ENCODE measurements at regions not wholly inside any gene's neighbourhood (a gene's known extent, or its start where the extent isn't known, plus 50 kb on each side); places are given as distances from the start of the nearest gene placed in this dataset.

- H3K9me3 ChIP-seq: no peaks in the 10 kb centered on the region
- intact Hi-C loops (cut with DNase I): no loop called here
- no peak overlapping the region for H3K4me3 ChIP-seq
- no peaks in the 10 kb centered on the region for H3K27me3 ChIP-seq
- H3K27ac ChIP-seq: no peak overlapping the region
- H3K4me1 ChIP-seq: no peaks in the 10 kb centered on the region
- no peak for TF ChIP-seq POLR2A (IDR thresholded peaks at IDR 0.05)
- TF ChIP-seq CTCF (IDR thresholded peaks at IDR 0.05): no peak
- no peaks in the 10 kb centered on the region for H3K36me3 ChIP-seq
- 78% methylated on average over 1 of the region's 1 CpG; no CpG with 5 or more reads in 1 of the 2 donors for WGBS, 2 donors
- no peak for DNase-seq
These were observed 649.7 kb upstream of the ANKRD30A start for GRCh38 chr10:36475746-36476145.

GRCh38 chr10:36474456-36474855 is 650.9 kb upstream of the ANKRD30A start:
- WGBS, 2 donors: 78 to 87% methylated on average over 2 of the region's 2 CpGs
- no peak for DNase-seq
- TF ChIP-seq CTCF (IDR thresholded peaks at IDR 0.05) (no peak), POLR2A (IDR thresholded peaks at IDR 0.05) (no peak)
- Histone ChIP-seq H3K27ac (no peak overlapping the region), H3K9me3 (no peaks in the 10 kb centered on the region), H3K27me3 (no peaks in the 10 kb centered on the region), H3K4me3 (no peak overlapping the region), H3K4me1 (no peaks in the 10 kb centered on the region), H3K36me3 (no peaks in the 10 kb centered on the region)
- intact Hi-C loops (cut with DNase I): no loop called here

GRCh38 chr10:36473122-36473521 is 652.3 kb upstream of the ANKRD30A start:
- WGBS, 2 donors: 87 to 93% methylated on average over 4 of the region's 4 CpGs
- no peaks in the 10 kb centered on the region for H3K27me3 ChIP-seq
- no peaks in the 10 kb centered on the region for H3K4me1 ChIP-seq
- no peak for DNase-seq
- no peak overlapping the region for H3K27ac ChIP-seq
- intact Hi-C loops (cut with DNase I): no loop called here
- H3K4me3 ChIP-seq: no peak overlapping the region
- no peaks in the 10 kb centered on the region for H3K9me3 ChIP-seq
- no peaks in the 10 kb centered on the region for H3K36me3 ChIP-seq
- TF ChIP-seq CTCF (IDR thresholded peaks at IDR 0.05): no peak
- TF ChIP-seq POLR2A (IDR thresholded peaks at IDR 0.05): no peak

GRCh38 chr10:36469585-36469984 is 655.8 kb upstream of the ANKRD30A start:
- no peaks in the 10 kb centered on the region for H3K27me3 ChIP-seq
- H3K36me3 ChIP-seq: no peaks in the 10 kb centered on the region
- no peaks in the 10 kb centered on the region for H3K4me1 ChIP-seq
- WGBS, 2 donors: 88 to 100% methylated on average over 2 of the region's 2 CpGs
- no peak overlapping the region for H3K27ac ChIP-seq
- no peaks in the 10 kb centered on the region for H3K9me3 ChIP-seq
- no peak for DNase-seq
- TF ChIP-seq CTCF (IDR thresholded peaks at IDR 0.05): no peak
- TF ChIP-seq POLR2A (IDR thresholded peaks at IDR 0.05): no peak
- no peak overlapping the region for H3K4me3 ChIP-seq
- intact Hi-C loops (cut with DNase I): no loop called here

GRCh38 chr10:36468620-36469019 is 656.8 kb upstream of the ANKRD30A start:
- no peak for DNase-seq
- Histone ChIP-seq H3K27me3 (no peaks in the 10 kb centered on the region), H3K36me3 (no peaks in the 10 kb centered on the region), H3K9me3 (no peaks in the 10 kb centered on the region), H3K4me1 (no peaks in the 10 kb centered on the region), H3K27ac (no peak overlapping the region), H3K4me3 (no peak overlapping the region)
- no peak for TF ChIP-seq POLR2A (IDR thresholded peaks at IDR 0.05)
- no peak for TF ChIP-seq CTCF (IDR thresholded peaks at IDR 0.05)
- intact Hi-C loops (cut with DNase I): no loop called here
- 30 to 53% methylated on average over 3 of the region's 3 CpGs for WGBS, 2 donors
